ENCODE measurements at regions not wholly inside any gene's neighbourhood (a gene's known extent, or its start where the extent isn't known, plus 50 kb on each side); places are given as distances from the start of the nearest gene placed in this dataset.

- Histone ChIP-seq H2BK5ac (ENCODE audit: low read depth, low read length, poor library complexity, severe bottlenecking) (no peak overlapping the region), H2AFZ (ENCODE audit: low read depth, low read length) (no peak overlapping the region), H3K4ac (ENCODE audit: low read depth in 1 of 2, low read length in 2 of 2) (no peak overlapping the region), H3K4me1 (ENCODE audit: control insufficient read depth, insufficient read depth, low read depth, low read length) (no peaks in the 10 kb centered on the region), H4K91ac (ENCODE audit: low read length) (no peak overlapping the region), H2BK120ac (ENCODE audit: low read depth, low read length) (no peak overlapping the region), H3K9me3 (ENCODE audit: control insufficient read depth, low read length) (no peaks in the 10 kb centered on the region), H3K27ac (ENCODE audit: low read length, poor library complexity, severe bottlenecking) (no peak overlapping the region), H2BK15ac (ENCODE audit: low read depth, poor library complexity, severe bottlenecking) (no peak overlapping the region), H2AK5ac (ENCODE audit: low read length, severe bottlenecking) (no peak overlapping the region), H3K79me1 (replicated peaks; ENCODE audit: low read length, poor library complexity, severe bottlenecking) (no peaks in the 10 kb centered on the region), H3K4me3 (ENCODE audit: insufficient read depth in 1 of 2, low read depth in 1 of 2, low read length in 2 of 2) (no peak overlapping the region), H2BK12ac (ENCODE audit: low read length in 2 of 2) (no peak overlapping the region), H3K36me3 (ENCODE audit: control insufficient read depth in 1 of 2, insufficient read depth in 2 of 2, low read depth in 1 of 2, low read length in 2 of 2) (no peaks in the 10 kb centered on the region), H3K27me3 (ENCODE audit: control insufficient read depth in 1 of 2, insufficient read depth in 1 of 2, low read length in 2 of 2) (peaks cover 13 to 14% of the 10 kb centered on the region in 2 experiments), H3K4me2 (ENCODE audit: low read length, poor library complexity, severe bottlenecking) (no peak overlapping the region), H3K14ac (ENCODE audit: low read length in 2 of 2) (no peak overlapping the region), H3K9ac (ENCODE audit: low read length) (no peak overlapping the region), H3K18ac (ENCODE audit: low read depth in 1 of 2, low read length in 2 of 2) (no peak overlapping the region), H3K23ac (ENCODE audit: low read length in 2 of 2) (no peak overlapping the region), H4K8ac (ENCODE audit: low read length) (no peak overlapping the region)
- no CpG with 5 or more reads among the region's 2 CpGs for WGBS
- DNase-seq = no peak
Observed at GRCh38 chr6:159118924-159119323, 50.3 kb upstream of the FNDC1 start.

- peaks cover 2% of the 10 kb centered on the region for H3K4me1 ChIP-seq (ENCODE audit: control insufficient read depth, insufficient read depth, low read depth, low read length)
- no peak overlapping the region for H2BK15ac ChIP-seq (ENCODE audit: low read depth, poor library complexity, severe bottlenecking)
- no peak overlapping the region for H3K18ac ChIP-seq (ENCODE audit: low read depth in 1 of 2, low read length in 2 of 2)
- no peak overlapping the region for H3K23ac ChIP-seq (ENCODE audit: low read length in 2 of 2)
- H3K14ac ChIP-seq (ENCODE audit: low read length in 2 of 2) = no peak overlapping the region
- H3K4me2 ChIP-seq (ENCODE audit: low read length, poor library complexity, severe bottlenecking) = no peak overlapping the region
- no peak overlapping the region for H2AK5ac ChIP-seq (ENCODE audit: low read length, severe bottlenecking)
- H3K9ac ChIP-seq (ENCODE audit: low read length) = no peak overlapping the region
- peaks cover 7 to 8% of the 10 kb centered on the region in 2 experiments for H3K27me3 ChIP-seq (ENCODE audit: control insufficient read depth in 1 of 2, insufficient read depth in 1 of 2, low read length in 2 of 2)
- H2BK12ac ChIP-seq (ENCODE audit: low read length in 2 of 2) = no peak overlapping the region
- H4K91ac ChIP-seq (ENCODE audit: low read length) = no peak overlapping the region
- H2AFZ ChIP-seq (ENCODE audit: low read depth, low read length) = no peak overlapping the region
- WGBS = 73% methylated on average over 5 of the region's 5 CpGs
- H2BK5ac ChIP-seq (ENCODE audit: low read depth, low read length, poor library complexity, severe bottlenecking) = no peak overlapping the region
- no peak for DNase-seq
- H3K4me3 ChIP-seq (ENCODE audit: insufficient read depth in 1 of 2, low read depth in 1 of 2, low read length in 2 of 2) = no peak overlapping the region
- no peak overlapping the region for H2BK120ac ChIP-seq (ENCODE audit: low read depth, low read length)
- H3K36me3 ChIP-seq (ENCODE audit: control insufficient read depth in 1 of 2, insufficient read depth in 2 of 2, low read depth in 1 of 2, low read length in 2 of 2) = no peaks in the 10 kb centered on the region
- no peaks in the 10 kb centered on the region for H3K9me3 ChIP-seq (ENCODE audit: control insufficient read depth, low read length)
- H3K79me1 ChIP-seq (replicated peaks; ENCODE audit: low read length, poor library complexity, severe bottlenecking) = no peaks in the 10 kb centered on the region
- H3K4ac ChIP-seq (ENCODE audit: low read depth in 1 of 2, low read length in 2 of 2) = no peak overlapping the region
- no peak overlapping the region for H4K8ac ChIP-seq (ENCODE audit: low read length)
- no peak overlapping the region for H3K27ac ChIP-seq (ENCODE audit: low read length, poor library complexity, severe bottlenecking)
Observed at GRCh38 chr6:159117563-159117962, 51.6 kb upstream of the FNDC1 start.

- no peak overlapping the region for H4K8ac ChIP-seq (ENCODE audit: low read length)
- no peaks in the 10 kb centered on the region for H3K79me1 ChIP-seq (replicated peaks; ENCODE audit: low read length, poor library complexity, severe bottlenecking)
- peaks cover 7 to 8% of the 10 kb centered on the region in 2 experiments for H3K27me3 ChIP-seq (ENCODE audit: control insufficient read depth in 1 of 2, insufficient read depth in 1 of 2, low read length in 2 of 2)
- H3K36me3 ChIP-seq (ENCODE audit: control insufficient read depth in 1 of 2, insufficient read depth in 2 of 2, low read depth in 1 of 2, low read length in 2 of 2) = no peaks in the 10 kb centered on the region
- H3K9ac ChIP-seq (ENCODE audit: low read length) = no peak overlapping the region
- H4K91ac ChIP-seq (ENCODE audit: low read length) = no peak overlapping the region
- no peak overlapping the region for H2BK12ac ChIP-seq (ENCODE audit: low read length in 2 of 2)
- H3K23ac ChIP-seq (ENCODE audit: low read length in 2 of 2) = no peak overlapping the region
- no peak overlapping the region for H3K18ac ChIP-seq (ENCODE audit: low read depth in 1 of 2, low read length in 2 of 2)
- no peak overlapping the region for H3K4me3 ChIP-seq (ENCODE audit: insufficient read depth in 1 of 2, low read depth in 1 of 2, low read length in 2 of 2)
- no peak overlapping the region for H3K27ac ChIP-seq (ENCODE audit: low read length, poor library complexity, severe bottlenecking)
- no peak for DNase-seq
- no peak overlapping the region for H3K4ac ChIP-seq (ENCODE audit: low read depth in 1 of 2, low read length in 2 of 2)
- H3K14ac ChIP-seq (ENCODE audit: low read length in 2 of 2) = no peak overlapping the region
- WGBS = 84% methylated on average over 2 of the region's 3 CpGs
- H3K9me3 ChIP-seq (ENCODE audit: control insufficient read depth, low read length) = no peaks in the 10 kb centered on the region
- no peak overlapping the region for H2BK120ac ChIP-seq (ENCODE audit: low read depth, low read length)
- no peak overlapping the region for H3K4me2 ChIP-seq (ENCODE audit: low read length, poor library complexity, severe bottlenecking)
- H2BK15ac ChIP-seq (ENCODE audit: low read depth, poor library complexity, severe bottlenecking) = no peak overlapping the region
- H2AFZ ChIP-seq (ENCODE audit: low read depth, low read length) = no peak overlapping the region
- H2AK5ac ChIP-seq (ENCODE audit: low read length, severe bottlenecking) = no peak overlapping the region
- no peak overlapping the region for H2BK5ac ChIP-seq (ENCODE audit: low read depth, low read length, poor library complexity, severe bottlenecking)
- H3K4me1 ChIP-seq (ENCODE audit: control insufficient read depth, insufficient read depth, low read depth, low read length) = peaks cover 2% of the 10 kb centered on the region
Observed at GRCh38 chr6:159117046-159117445, 52.2 kb upstream of the FNDC1 start.

GRCh38 chr6:159116343-159116742, 52.9 kb upstream of the FNDC1 start:
- Histone ChIP-seq H3K4ac (ENCODE audit: low read depth in 1 of 2, low read length in 2 of 2) (no peak overlapping the region), H3K23ac (ENCODE audit: low read length in 2 of 2) (no peak overlapping the region), H3K9me3 (ENCODE audit: control insufficient read depth, low read length) (no peaks in the 10 kb centered on the region), H3K27me3 (ENCODE audit: control insufficient read depth in 1 of 2, insufficient read depth in 1 of 2, low read length in 2 of 2) (peaks cover 5% of the 10 kb centered on the region in 2 experiments), H3K9ac (ENCODE audit: low read length) (no peak overlapping the region), H2BK12ac (ENCODE audit: low read length in 2 of 2) (no peak overlapping the region), H2AK5ac (ENCODE audit: low read length, severe bottlenecking) (no peak overlapping the region), H2BK120ac (ENCODE audit: low read depth, low read length) (no peak overlapping the region), H3K79me1 (replicated peaks; ENCODE audit: low read length, poor library complexity, severe bottlenecking) (no peaks in the 10 kb centered on the region), H4K8ac (ENCODE audit: low read length) (no peak overlapping the region), H3K27ac (ENCODE audit: low read length, poor library complexity, severe bottlenecking) (no peak overlapping the region), H2BK15ac (ENCODE audit: low read depth, poor library complexity, severe bottlenecking) (no peak overlapping the region), H3K36me3 (ENCODE audit: control insufficient read depth in 1 of 2, insufficient read depth in 2 of 2, low read depth in 1 of 2, low read length in 2 of 2) (no peaks in the 10 kb centered on the region), H4K91ac (ENCODE audit: low read length) (no peak overlapping the region), H2BK5ac (ENCODE audit: low read depth, low read length, poor library complexity, severe bottlenecking) (no peak overlapping the region), H2AFZ (ENCODE audit: low read depth, low read length) (no peak overlapping the region), H3K4me1 (ENCODE audit: control insufficient read depth, insufficient read depth, low read depth, low read length) (peaks cover 2% of the 10 kb centered on the region), H3K4me3 (ENCODE audit: insufficient read depth in 1 of 2, low read depth in 1 of 2, low read length in 2 of 2) (no peak overlapping the region), H3K18ac (ENCODE audit: low read depth in 1 of 2, low read length in 2 of 2) (no peak overlapping the region), H3K14ac (ENCODE audit: low read length in 2 of 2) (no peak overlapping the region), H3K4me2 (ENCODE audit: low read length, poor library complexity, severe bottlenecking) (no peak overlapping the region)
- 84% methylated on average over 1 of the region's 5 CpGs for WGBS
- DNase-seq = no peak
